NCI-H187 treated with DMSO at 0.1 percent for 48 hours (cell line): ENCODE measurements at regions not wholly inside any gene's neighbourhood (a gene's known extent, or its start where the extent isn't known, plus 50 kb on each side); places are given as distances from the start of the nearest gene placed in this dataset.

Source experiments
- DNase-seq: peaks from one replicate; lab custom pipeline; 2025; lab: John Stamatoyannopoulos, UW

GRCh38 chr22:27284324-27284723 lies 517.2 kb downstream of the MN1 start:
- no peak for DNase-seq

DNA sequence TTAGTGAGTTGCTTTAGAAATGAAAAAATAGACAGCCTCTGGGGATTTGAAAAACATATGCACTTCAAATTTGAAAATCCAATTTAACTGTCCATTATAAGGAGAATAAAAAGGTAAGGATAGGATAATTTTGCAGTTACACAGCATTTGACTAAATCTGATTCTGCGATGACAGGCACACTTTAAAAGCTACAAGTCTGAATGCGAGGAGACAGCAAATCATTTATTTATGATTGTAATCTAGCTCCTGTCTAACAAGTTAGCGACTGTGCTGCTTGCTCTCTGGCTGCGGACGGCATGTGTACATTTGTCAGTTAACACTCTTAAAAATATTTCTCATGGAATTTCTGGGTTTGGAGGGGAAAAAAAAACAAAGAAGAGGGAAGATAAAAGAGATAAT lies 514.8 kb downstream of the MN1 start:
- no peak for DNase-seq

DNA sequence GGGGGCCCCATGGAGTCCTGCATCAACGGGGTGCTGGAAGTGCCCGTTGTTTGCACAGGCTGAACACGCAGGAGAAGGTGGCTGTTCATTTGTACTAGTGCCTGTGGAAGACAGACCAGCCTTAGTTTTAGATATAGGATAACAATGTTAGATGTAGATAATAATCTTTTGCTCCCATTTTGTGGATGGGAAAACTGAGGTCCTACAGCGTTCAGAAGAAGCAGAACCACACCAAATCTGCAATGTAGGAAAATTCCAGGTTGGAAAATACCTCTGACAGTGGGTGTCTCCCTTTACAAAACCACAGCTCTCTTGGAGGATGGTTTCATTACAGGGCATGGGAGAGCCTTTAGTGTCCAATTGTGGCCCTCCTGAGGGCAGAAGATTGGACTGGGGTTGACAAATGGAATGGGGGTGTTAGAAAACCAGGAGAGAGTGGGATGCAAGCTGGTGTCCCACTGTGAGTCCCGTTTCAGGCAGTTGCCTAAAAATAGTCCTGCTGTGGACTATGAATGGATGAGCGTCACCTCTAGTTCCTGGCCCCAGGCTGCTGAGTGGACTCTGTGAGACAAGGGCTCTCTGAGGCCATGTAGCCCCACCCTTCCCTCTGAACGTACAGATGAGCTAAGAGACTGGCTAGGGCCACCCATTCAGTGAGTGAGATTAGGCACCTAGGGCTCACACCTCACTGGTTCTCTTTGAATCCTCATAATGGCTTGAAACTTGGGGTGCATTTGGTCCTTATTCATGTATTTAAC lies 508.8 kb downstream of the MN1 start:
- no peak for DNase-seq

- DNase-seq = no peak
These were observed 507.7 kb downstream of the MN1 start for GRCh38 chr22:27293721-27294445.

- DNase-seq = no peak
These were observed 506.5 kb downstream of the MN1 start for GRCh38 chr22:27295040-27295439.

DNA sequence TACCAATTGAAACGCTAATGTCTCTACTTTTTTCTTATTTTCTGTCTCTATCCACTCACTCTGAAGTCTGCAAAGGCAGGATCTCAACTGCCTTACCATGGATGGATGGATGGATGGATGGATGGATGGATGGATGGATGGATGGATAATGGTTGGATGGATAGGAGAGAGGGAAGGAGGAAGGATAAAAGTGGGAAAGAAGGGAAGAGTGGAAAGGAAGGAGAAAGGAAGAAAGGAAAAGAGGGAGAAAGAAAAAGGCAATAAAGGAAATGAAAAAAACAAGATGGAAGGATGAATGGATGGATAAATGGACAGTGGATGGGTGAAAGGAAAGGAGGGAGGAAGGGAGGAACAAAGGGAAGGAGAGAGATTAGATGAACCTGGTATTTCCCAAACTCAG lies 506.0 kb downstream of the MN1 start:
- no peak for DNase-seq

GRCh38 chr22:27296091-27296675 lies 505.4 kb downstream of the MN1 start:
- DNase-seq = no peak

DNA sequence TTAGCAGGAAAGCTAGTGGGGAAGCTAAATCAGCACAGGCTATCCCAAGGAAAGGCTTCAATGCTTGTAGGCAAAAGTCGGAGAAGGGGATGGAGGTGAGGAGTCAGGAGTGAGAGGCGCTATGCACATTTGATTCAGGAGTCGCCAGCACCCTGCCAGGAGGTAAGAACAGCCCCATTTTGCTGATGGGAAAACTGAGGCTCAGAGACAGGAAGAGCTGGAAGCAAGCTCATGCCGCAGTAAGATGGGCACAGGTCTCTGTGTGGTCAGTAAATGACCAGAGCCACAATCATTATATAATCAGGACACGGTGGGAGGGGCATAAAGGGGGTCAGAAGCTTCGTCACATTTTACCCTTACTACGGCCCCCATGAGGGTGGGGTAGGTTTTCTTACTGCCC lies 504.4 kb downstream of the MN1 start:
- DNase-seq = no peak

DNA sequence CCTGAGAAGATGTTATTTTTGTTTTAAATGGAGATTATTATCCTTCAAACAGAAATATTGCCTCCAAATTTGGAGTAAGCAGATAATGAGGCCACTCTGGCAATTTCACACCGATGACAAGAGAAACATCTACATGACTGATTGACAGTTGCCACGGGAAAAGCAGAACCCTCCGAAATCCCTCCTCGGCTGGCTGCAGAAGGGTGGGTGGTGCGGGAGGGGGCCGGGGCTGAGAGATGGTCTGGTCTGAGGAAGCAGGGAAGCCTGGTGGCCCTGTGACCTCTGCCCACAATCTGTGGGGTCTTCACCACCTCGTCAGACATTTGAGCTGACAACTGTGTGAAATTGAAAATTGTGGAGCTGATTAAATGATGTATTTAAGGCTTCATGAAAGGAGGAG lies 503.2 kb downstream of the MN1 start:
- DNase-seq = no peak

DNA sequence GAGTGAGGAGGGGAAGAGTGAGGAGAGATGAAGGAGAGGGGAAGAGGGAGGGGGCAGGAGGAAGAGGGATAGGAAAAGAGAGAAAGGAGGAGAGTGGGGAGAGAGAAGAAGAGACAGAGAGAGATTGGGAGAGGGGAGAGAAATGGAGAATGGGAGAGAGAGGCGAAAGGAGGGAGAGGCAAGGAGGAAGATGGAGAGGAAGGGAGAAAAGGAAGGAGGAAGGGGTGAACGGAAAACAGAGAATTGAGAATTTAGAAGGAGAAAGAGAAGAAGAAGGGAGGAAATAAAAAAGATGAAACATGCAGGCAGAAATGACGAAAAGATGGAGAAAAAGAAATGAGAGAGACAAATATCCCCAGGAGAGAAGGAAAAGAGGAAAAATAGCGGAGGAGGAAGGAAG lies 502.8 kb downstream of the MN1 start:
- no peak for DNase-seq

DNA sequence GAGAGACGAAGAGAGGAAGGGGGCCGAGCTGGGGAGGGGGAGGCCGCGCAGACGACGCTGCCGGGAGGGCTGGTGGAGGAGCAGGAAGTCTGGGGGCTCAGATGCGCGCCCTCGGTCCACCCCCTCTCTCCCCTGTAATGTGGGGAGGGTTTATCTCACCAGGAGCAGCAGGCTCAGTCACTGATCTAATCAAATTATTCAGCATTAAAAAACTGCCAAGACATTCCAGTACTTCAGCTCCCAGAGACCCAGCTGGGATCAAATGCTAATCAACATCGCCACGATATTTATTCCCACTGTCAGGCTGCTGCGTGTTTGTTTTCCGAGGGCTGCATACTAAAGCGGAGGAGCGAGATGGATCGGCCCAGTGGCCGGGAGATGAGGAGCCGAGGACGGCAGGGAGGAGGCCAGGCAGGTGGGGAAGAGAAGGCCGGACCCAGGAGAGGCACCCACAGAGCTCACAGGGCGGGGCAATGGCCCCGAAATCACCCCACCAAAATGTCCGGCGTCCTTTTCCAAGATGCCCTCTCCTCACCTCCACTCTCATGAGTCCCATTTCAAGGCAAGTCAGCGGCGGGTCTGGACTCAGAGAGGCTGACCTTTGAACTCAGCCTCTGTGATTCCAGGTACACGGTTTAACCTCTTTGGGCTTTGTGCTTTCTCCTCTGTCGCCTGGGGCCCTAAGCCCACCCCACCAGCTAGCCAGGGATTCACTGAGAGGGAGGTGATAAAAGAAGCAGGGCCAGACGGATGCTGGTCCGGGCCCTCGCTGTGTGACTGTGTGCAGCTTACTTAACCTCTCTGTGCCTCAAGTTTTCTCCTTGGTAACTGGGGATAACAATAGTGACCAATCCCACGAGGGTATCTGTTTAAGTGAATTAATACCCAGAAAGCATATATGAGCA lies 502.1 kb downstream of the MN1 start:
- no peak for DNase-seq

- no peak for DNase-seq
These were observed 500.8 kb downstream of the MN1 start for GRCh38 chr22:27300536-27301285.

- no peak for DNase-seq
These were observed 499.1 kb downstream of the MN1 start for GRCh38 chr22:27302501-27302900.

- no peak for DNase-seq
These were observed 497.8 kb downstream of the MN1 start for GRCh38 chr22:27303718-27304117.

DNA sequence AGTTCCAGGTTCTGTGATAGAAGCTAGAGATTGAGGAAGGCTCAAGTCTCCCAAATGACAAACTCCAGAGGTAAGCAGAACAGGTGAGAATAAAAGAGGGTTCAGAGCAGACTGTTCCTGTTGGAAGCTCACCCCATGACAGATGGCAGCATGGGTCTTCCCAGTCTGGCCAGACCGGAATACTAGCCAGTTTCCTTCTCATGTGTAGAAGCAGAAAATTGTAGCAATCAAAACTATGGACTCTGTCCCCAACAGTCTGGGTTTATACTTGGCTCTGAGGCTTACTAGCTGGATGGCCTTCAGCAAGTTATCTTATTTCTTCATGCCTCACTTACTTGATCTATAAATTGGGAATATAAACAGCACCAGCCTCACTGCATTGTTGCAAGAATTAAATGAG lies 494.8 kb downstream of the MN1 start:
- no peak for DNase-seq

- DNase-seq = no peak
These were observed 493.9 kb downstream of the MN1 start for GRCh38 chr22:27307545-27308247.

DNA sequence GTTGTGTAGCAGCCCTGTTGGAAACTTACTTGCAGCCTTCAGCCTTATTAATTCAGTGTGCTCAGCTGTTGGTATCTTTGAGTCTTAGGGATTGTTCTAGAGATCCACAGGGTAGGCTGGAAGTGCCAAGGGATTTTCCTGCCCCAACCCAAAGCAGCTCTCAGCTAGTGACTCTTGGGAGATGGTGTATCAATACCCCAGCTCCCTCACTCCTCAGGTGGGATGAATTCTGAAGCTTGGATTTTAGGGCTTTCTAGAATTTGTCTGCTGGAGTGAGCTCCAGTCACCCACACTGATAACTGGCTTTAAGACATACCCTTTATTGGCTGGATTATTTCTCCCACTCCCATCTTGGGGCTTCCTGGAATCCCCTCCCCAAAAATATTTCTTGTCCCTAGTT lies 493.0 kb downstream of the MN1 start:
- no peak for DNase-seq

DNA sequence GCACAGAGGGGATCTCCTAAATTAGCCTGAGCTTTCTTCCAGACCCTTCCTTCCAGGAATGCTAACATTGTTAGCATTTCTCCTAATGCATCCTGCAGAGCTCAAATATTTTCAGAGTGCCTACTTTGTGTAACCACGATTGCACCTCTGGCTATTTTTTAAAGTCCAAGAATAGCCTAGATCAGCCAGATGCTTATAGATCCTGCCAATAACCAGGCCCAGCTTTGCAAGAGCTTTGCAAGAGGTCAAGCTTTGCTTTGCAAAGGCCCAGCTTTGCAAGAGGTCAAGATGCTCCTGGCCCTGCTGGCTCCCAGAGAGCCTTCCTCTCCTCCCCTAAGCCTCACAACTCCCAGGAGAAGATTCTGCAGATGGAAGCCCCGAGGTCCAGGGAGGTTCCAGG lies 491.9 kb downstream of the MN1 start:
- no peak for DNase-seq

- DNase-seq = no peak
These were observed 490.4 kb downstream of the MN1 start for GRCh38 chr22:27310966-27311697.
